Nucleus accumbens (tissue), 56 donors: ENCODE measurements at regions not wholly inside any gene's neighbourhood (a gene's known extent, or its start where the extent isn't known, plus 50 kb on each side); places are given as distances from the start of the nearest gene placed in this dataset.

ENCODE experiments used
- DNase-seq, 56 donors: peaks; one replicate each; lab custom pipeline; 2025; lab: John Stamatoyannopoulos, UW

- no peak for DNase-seq
These were observed 51.8 kb upstream of the CASZ1 start for GRCh38 chr1:10848109-10848684.

- DNase-seq = no peak
These were observed 53.6 kb upstream of the CASZ1 start for GRCh38 chr1:10850026-10850425.

- no peak for DNase-seq
These were observed 54.9 kb upstream of the CASZ1 start for GRCh38 chr1:10851024-10852013.

GRCh38 chr1:10852018-10852417 is 55.6 kb upstream of the CASZ1 start:
- no peak for DNase-seq

GRCh38 chr1:10852486-10852885 is 56.0 kb upstream of the CASZ1 start:
- no peak for DNase-seq

- DNase-seq = no peak
These were observed 56.6 kb upstream of the CASZ1 start for GRCh38 chr1:10852998-10853520.

GRCh38 chr1:10853701-10854100 is 57.3 kb upstream of the CASZ1 start:
- no peak for DNase-seq

- DNase-seq = no peak
These were observed 58.5 kb upstream of the CASZ1 start for GRCh38 chr1:10854856-10855459.

GRCh38 chr1:10856176-10856683 is 59.8 kb upstream of the CASZ1 start:
- no peak for DNase-seq

- DNase-seq = no peak
These were observed 60.6 kb upstream of the CASZ1 start for GRCh38 chr1:10856863-10857598.

GRCh38 chr1:10857687-10858086 is 61.2 kb upstream of the CASZ1 start:
- DNase-seq = no peak

GRCh38 chr1:10860218-10860617 is 63.8 kb upstream of the CASZ1 start:
- DNase-seq = no peak

GRCh38 chr1:10860682-10861081 is 64.2 kb upstream of the CASZ1 start:
- DNase-seq = no peak

- no peak for DNase-seq
These were observed 65.4 kb upstream of the CASZ1 start for GRCh38 chr1:10861822-10862221.

GRCh38 chr1:10862743-10863335 is 66.4 kb upstream of the CASZ1 start:
- DNase-seq = no peak

- no peak for DNase-seq
These were observed 67.4 kb upstream of the CASZ1 start for GRCh38 chr1:10863886-10864285.

- DNase-seq = no peak
These were observed 68.3 kb upstream of the CASZ1 start for GRCh38 chr1:10864776-10865175.

- DNase-seq = no peak
These were observed 69.3 kb upstream of the CASZ1 start for GRCh38 chr1:10865518-10866320.
